GM19467 (cell line): ENCODE measurements at regions not wholly inside any gene's neighbourhood (a gene's known extent, or its start where the extent isn't known, plus 50 kb on each side); places are given as distances from the start of the nearest gene placed in this dataset.
"Not testable (repeated sequence)": the region's sequence is repeated elsewhere in the genome, so short reads cannot be mapped to it uniquely, and the experiment has no call there.

Experiments
- ATAC-seq: cut with Tn5 transposase; IDR thresholded peaks from one replicate; pipeline ENCODE4 v1.9.1; 2021; ENCODE audit warnings: mild to moderate bottlenecking, moderate library complexity; ENCODE audit not compliant: unreplicated experiment

- ATAC-seq: no peak
Observed at GRCh38 chr1:60893136-60893930, 189.0 kb upstream of the NFIA start.

GRCh38 chr1:60891765-60892164 lies 190.6 kb upstream of the NFIA start:
- no peak for ATAC-seq

- no peak for ATAC-seq
Observed at GRCh38 chr1:60891281-60891680, 191.1 kb upstream of the NFIA start.

- no peak for ATAC-seq
Observed at GRCh38 chr1:60890664-60891063, 191.7 kb upstream of the NFIA start.

GRCh38 chr1:60889709-60890108 lies 192.7 kb upstream of the NFIA start:
- ATAC-seq: no peak

GRCh38 chr1:60888126-60888525 lies 194.2 kb upstream of the NFIA start:
- ATAC-seq: no peak

GRCh38 chr1:60886793-60887331 lies 195.5 kb upstream of the NFIA start:
- no peak for ATAC-seq

- ATAC-seq: no peak
Observed at GRCh38 chr1:60886090-60886489, 196.3 kb upstream of the NFIA start.

GRCh38 chr1:60880202-60880601 lies 202.2 kb upstream of the NFIA start:
- no peak for ATAC-seq

GRCh38 chr1:60878323-60878722 lies 204.0 kb upstream of the NFIA start:
- ATAC-seq: no peak

GRCh38 chr1:60877376-60877775 lies 205.0 kb upstream of the NFIA start:
- ATAC-seq: no peak

GRCh38 chr1:60876952-60877351 lies 205.4 kb upstream of the NFIA start:
- no peak for ATAC-seq

GRCh38 chr1:60875138-60875537 lies 207.2 kb upstream of the NFIA start:
- ATAC-seq: no peak

GRCh38 chr1:60874718-60875117 lies 207.6 kb upstream of the NFIA start:
- ATAC-seq: no peak

- ATAC-seq: not testable (repeated sequence)
Observed at GRCh38 chr1:60873396-60873795, 209.0 kb upstream of the NFIA start.

GRCh38 chr1:60872426-60873054 lies 209.8 kb upstream of the NFIA start:
- ATAC-seq: no peak

GRCh38 chr1:60870269-60870865 lies 212.0 kb upstream of the NFIA start:
- no peak for ATAC-seq

- ATAC-seq: no peak
Observed at GRCh38 chr1:60868901-60869663, 213.3 kb upstream of the NFIA start.

- no peak for ATAC-seq
Observed at GRCh38 chr1:60867782-60868181, 214.6 kb upstream of the NFIA start.

GRCh38 chr1:60866917-60867531 lies 215.3 kb upstream of the NFIA start:
- no peak for ATAC-seq
